Aorta (tissue), 5 donors: ENCODE measurements at regions not wholly inside any gene's neighbourhood (a gene's known extent, or its start where the extent isn't known, plus 50 kb on each side); places are given as distances from the start of the nearest gene placed in this dataset.

Source experiments
- ATAC-seq: fragments of 200-7000 bp; cut with Tn5 transposase; one replicate; pipeline ENCODE4 v1.9.1; 2022; ENCODE audit warnings: moderate library complexity; ENCODE audit not compliant: low FRiP score
- DNase-seq, 2 donors: peaks; one replicate each; pipeline ENCODE4 v3.0.0-alpha.2; 2020
- H3K27ac ChIP-seq, 2 donors: one replicate each; pipeline ENCODE4 v1.5.1; 2013; ENCODE audit warnings: low read length in 2 of 2, mild to moderate bottlenecking in 2 of 2, moderate library complexity in 2 of 2, control low read depth in 1 of 2, inconsistent platforms in 1 of 2, low read depth in 1 of 2
- H3K27me3 ChIP-seq, 2 donors: one replicate each; pipeline ENCODE4 v1.6.1; 2013; ENCODE audit warnings: control low read depth in 1 of 2, low read length in 1 of 2, mild to moderate bottlenecking in 1 of 2, moderate library complexity in 1 of 2; ENCODE audit not compliant: insufficient read depth in 2 of 2, control insufficient read depth in 1 of 2
- H3K36me3 ChIP-seq, 2 donors: one replicate each; pipeline ENCODE4 v1.6.1; 2013; ENCODE audit warnings: control low read depth in 1 of 2, low read length in 1 of 2, mild to moderate bottlenecking in 1 of 2; ENCODE audit not compliant: insufficient read depth in 2 of 2, control insufficient read depth in 1 of 2
- H3K4me1 ChIP-seq, 2 donors: one replicate each; pipeline ENCODE4 v1.6.1; 2013; ENCODE audit warnings: low read length in 2 of 2, control low read depth in 1 of 2, mild to moderate bottlenecking in 1 of 2, moderate library complexity in 1 of 2; ENCODE audit not compliant: insufficient read depth in 2 of 2, control insufficient read depth in 1 of 2
- H3K4me3 ChIP-seq, 2 donors: one replicate each; pipeline ENCODE4 v1.5.1; 2013; ENCODE audit warnings: low read length in 2 of 2, control low read depth in 1 of 2, mild to moderate bottlenecking in 1 of 2
- H3K9me3 ChIP-seq: one replicate; pipeline ENCODE4 v1.6.1; 2013; ENCODE audit warnings: mild to moderate bottlenecking, low read length; ENCODE audit not compliant: control insufficient read depth
- WGBS, 2 donors: extraction: QIAGEN DNeasy Blood & Tissue Kit; methylation state at CpG; one replicate each; pipeline ENCODE4 v1.1.7; 2013; 5-methylcytosine and 5-hydroxymethylcytosine counted together
- intact Hi-C, 2 donors: fragments of 100-400 bp; cut with DNase I; formaldehyde crosslinking; loops; one replicate each; pipeline versions ENCODE4 v1.14.2 to v1.15.0; 2022
- donor health status: healthy with polysubstance abuse.
- donor health status: Bipolar disorder and iron deficiency.
- donor health status: DM: no; HTN: no; CAD: no.
- donor health status: DM: no; HTN: no; CAD: no.
- donor health status: DM: yes; HTN: yes; CAD: no.

DNA sequence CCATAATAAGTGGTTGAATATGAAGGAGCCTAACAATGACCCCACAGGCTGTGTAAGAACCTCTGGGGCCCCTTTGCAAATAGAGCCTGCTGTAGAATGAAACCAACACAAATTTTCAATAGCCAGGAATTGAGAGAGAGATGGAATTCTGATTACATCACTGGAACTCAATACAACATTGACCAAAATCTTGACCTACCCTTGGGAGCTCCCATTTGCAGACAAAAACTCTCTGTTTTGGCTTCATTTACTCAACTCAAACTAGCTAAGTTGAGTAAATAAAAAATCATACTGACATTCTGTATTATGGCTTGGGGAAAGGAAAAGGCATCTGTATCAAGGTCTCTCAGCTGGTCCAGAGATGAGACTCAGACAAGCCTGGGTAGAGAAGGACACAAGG is 91.0 kb downstream of the TBX3 start:
- ATAC-seq (no peak), DNase-seq (no peak)
- peaks cover 4% of the 10 kb centered on the region for H3K9me3 ChIP-seq
- H3K27ac ChIP-seq = no peak overlapping the region
- H3K4me3 ChIP-seq = no peak overlapping the region
- intact Hi-C loops = no loop called here
- no peaks in the 10 kb centered on the region for H3K4me1 ChIP-seq
- no peaks in the 10 kb centered on the region for H3K27me3 ChIP-seq
- H3K36me3 ChIP-seq = no peaks in the 10 kb centered on the region

GRCh38 chr12:114588061-114588460 is 95.9 kb downstream of the TBX3 start:
- no peak overlapping the region for H3K4me3 ChIP-seq
- no peak overlapping the region for H3K27ac ChIP-seq
- H3K9me3 ChIP-seq = peaks cover 4% of the 10 kb centered on the region
- no peak for ATAC-seq
- no peaks in the 10 kb centered on the region for H3K4me1 ChIP-seq
- H3K27me3 ChIP-seq = no peaks in the 10 kb centered on the region
- intact Hi-C loops = no loop called here
- DNase-seq = no peak
- 59 to 64% methylated on average over 7 of the region's 7 CpGs for WGBS, 2 donors
- H3K36me3 ChIP-seq = no peaks in the 10 kb centered on the region

GRCh38 chr12:114580306-114580705 is 103.7 kb downstream of the TBX3 start:
- no peak overlapping the region for H3K4me3 ChIP-seq
- H3K27me3 ChIP-seq = peaks cover 0 to 1% of the 10 kb centered on the region in 2 donors
- WGBS, 2 donors = 82 to 84% methylated on average over 2 of the region's 2 CpGs
- DNase-seq = no peak
- no peaks in the 10 kb centered on the region for H3K36me3 ChIP-seq
- no peak for ATAC-seq
- intact Hi-C loops = no loop called here
- H3K4me1 ChIP-seq = no peaks in the 10 kb centered on the region
- no peaks in the 10 kb centered on the region for H3K9me3 ChIP-seq
- no peak overlapping the region for H3K27ac ChIP-seq

DNA sequence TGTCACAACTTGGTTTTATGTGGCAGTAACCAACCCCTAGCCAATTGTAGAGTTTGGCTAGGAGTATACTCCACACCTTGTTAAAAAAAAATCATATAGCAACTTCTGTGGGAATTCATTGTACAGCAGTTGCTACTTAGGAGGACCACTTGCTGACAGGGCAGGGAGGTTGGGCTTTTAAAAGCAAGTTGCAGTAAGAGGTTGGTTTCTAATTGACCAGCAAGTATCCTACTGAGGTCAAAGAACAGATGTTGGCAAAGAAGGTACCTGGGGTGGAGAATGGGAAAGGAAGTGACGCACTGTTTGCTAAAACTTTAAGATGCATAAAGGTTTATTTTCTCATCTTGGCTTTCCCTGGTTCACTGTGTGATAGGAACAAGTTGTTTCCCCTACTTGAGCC is 104.6 kb downstream of the TBX3 start:
- no peaks in the 10 kb centered on the region for H3K9me3 ChIP-seq
- peaks cover 0 to 1% of the 10 kb centered on the region in 2 donors for H3K27me3 ChIP-seq
- DNase-seq (no peak), ATAC-seq (no peak)
- H3K4me1 ChIP-seq = no peaks in the 10 kb centered on the region
- H3K36me3 ChIP-seq = no peaks in the 10 kb centered on the region
- no peak overlapping the region for H3K27ac ChIP-seq
- 51 to 52% methylated on average over 1 of the region's 1 CpG for WGBS, 2 donors
- H3K4me3 ChIP-seq = no peak overlapping the region
- intact Hi-C loops = no loop called here

DNA sequence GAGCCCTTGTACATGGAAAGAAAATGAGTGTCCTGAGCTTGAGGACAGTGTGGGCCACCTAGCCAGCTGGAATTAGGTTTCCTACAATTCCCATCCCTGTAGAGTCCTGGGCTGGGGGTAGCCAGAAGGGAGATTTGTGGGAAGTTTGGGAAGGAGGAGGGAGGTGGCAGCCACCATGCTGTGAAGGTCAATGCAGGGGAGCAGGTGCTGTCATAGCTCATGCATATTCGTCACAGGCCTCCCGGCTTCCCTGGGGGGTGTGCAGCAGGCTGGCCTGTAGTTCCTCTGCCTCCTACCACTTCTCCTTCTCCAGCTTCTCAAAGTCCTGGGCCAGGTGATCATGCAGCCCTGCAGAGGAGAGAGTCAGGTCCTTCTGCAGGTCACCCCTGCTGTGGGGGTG is 121.3 kb downstream of the TBX3 start:
- Histone ChIP-seq H3K36me3 (no peaks in the 10 kb centered on the region), H3K27ac (no peak overlapping the region), H3K27me3 (no peaks in the 10 kb centered on the region), H3K4me3 (no peak overlapping the region), H3K9me3 (no peaks in the 10 kb centered on the region), H3K4me1 (no peaks in the 10 kb centered on the region)
- ATAC-seq (no peak), DNase-seq (no peak)
- WGBS, 2 donors = 28 to 36% methylated on average over 2 of the region's 2 CpGs
- intact Hi-C loops = no loop called here

GRCh38 chr12:114555451-114555850 is 128.5 kb downstream of the TBX3 start:
- ATAC-seq (no peak), DNase-seq (no peak)
- Histone ChIP-seq H3K27ac (no peak overlapping the region), H3K36me3 (no peaks in the 10 kb centered on the region), H3K4me3 (no peak overlapping the region), H3K4me1 (no peaks in the 10 kb centered on the region), H3K9me3 (no peaks in the 10 kb centered on the region), H3K27me3 (no peaks in the 10 kb centered on the region)
- WGBS, 2 donors = 61% methylated on average over 2 of the region's 2 CpGs
- intact Hi-C loops = no loop called here

DNA sequence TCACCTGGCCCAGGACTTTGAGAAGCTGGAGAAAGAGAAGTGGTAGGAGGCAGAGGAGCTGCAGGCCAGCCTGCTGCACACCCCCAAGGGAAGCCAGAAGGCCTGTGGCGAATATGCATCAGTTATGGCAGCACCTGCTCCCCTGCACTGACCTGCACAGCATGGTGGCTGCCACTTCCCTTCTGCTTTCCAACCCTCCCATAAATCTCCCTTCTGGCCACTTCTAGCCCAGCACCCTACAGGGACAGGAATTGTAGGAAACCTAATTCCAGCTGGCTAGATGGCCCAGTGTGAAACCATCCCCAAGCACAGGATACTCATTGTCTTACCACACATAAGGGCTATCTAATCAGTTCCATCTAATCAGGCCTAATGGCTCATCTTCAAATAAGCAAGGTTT is 136.3 kb downstream of the TBX3 start:
- Histone ChIP-seq H3K27me3 (peaks cover 0 to under 1% of the 10 kb centered on the region in 2 donors), H3K27ac (no peak overlapping the region), H3K4me3 (no peak overlapping the region), H3K4me1 (no peaks in the 10 kb centered on the region), H3K36me3 (no peaks in the 10 kb centered on the region), H3K9me3 (no peaks in the 10 kb centered on the region)
- intact Hi-C loops = no loop called here
- DNase-seq (no peak), ATAC-seq (no peak)
- WGBS, 2 donors = 67% methylated on average over 1 of the region's 1 CpG

DNA sequence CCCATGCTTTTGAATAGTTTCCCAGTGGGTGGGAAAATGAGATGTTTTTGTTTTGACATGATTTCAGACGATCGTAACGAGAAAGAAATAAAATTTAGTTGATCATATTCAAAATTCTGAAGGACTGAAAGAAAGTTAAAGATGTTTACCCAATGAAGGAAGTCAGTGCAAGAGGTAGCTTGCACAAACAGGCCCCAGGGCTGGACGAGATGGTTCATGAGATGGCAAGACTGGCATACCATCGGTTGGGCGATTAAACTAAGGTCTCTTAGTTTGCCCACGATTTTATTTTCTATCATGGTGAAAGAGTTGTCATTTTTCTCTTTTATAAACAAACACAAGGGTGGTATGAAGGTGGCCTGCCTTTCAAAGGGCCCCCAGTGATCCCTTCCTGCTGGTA is 124.5 kb upstream of the TBX5 start:
- Histone ChIP-seq H3K27ac (no peak overlapping the region), H3K9me3 (no peaks in the 10 kb centered on the region), H3K4me3 (no peak overlapping the region), H3K36me3 (no peaks in the 10 kb centered on the region), H3K4me1 (no peaks in the 10 kb centered on the region), H3K27me3 (no peaks in the 10 kb centered on the region)
- intact Hi-C loops = no loop called here
- DNase-seq (no peak), ATAC-seq (no peak)
- 74 to 75% methylated on average over 7 of the region's 7 CpGs for whole genome bisulfite sequencing, 2 donors

DNA sequence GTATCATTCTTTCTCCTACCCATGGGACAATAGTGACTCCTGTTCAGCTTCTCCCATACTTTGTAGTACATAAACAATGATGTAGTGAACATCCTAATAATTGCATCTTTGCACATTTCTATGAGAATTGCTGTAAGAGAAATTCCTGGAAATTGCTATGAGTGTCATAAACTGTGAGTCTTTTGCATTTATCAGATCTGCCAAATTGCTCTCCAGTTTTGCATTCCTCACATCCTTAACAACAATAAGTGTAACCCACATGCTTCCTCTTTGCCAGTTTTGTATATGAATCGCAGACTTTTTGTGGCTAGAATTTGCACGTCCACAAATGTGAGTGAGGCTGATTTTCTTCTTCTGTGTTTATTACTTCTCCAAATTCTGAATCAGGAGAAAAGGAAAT is 124.0 kb upstream of the TBX5 start:
- Histone ChIP-seq H3K4me1 (no peaks in the 10 kb centered on the region), H3K9me3 (no peaks in the 10 kb centered on the region), H3K27me3 (no peaks in the 10 kb centered on the region), H3K36me3 (no peaks in the 10 kb centered on the region), H3K4me3 (no peak overlapping the region), H3K27ac (no peak overlapping the region)
- DNase-seq = no peak
- ATAC-seq = no peak
- 54 to 55% methylated on average over 2 of the region's 2 CpGs for WGBS, 2 donors
- intact Hi-C loops = no loop called here
